H1 (cell line): ENCODE measurements at regions not wholly inside any gene's neighbourhood (a gene's known extent, or its start where the extent isn't known, plus 50 kb on each side); places are given as distances from the start of the nearest gene placed in this dataset.
"Not testable (repeated sequence)": the region's sequence is repeated elsewhere in the genome, so short reads cannot be mapped to it uniquely, and the experiment has no call there.

Experiments used
- CTCF ChIA-PET: fragments of 300-600 bp; sonication (Branson Sonifier 250); formaldehyde crosslinking; loops from one replicate; lab custom pipeline; 2021; ENCODE audit not compliant: partially characterized antibody; lab: Charles Lee
- POLR2A ChIA-PET: fragments of 300-600 bp; sonication (Branson Sonifier 250); formaldehyde crosslinking; loops from one replicate; lab custom pipeline; 2021; ENCODE audit warnings: inconsistent platforms; ENCODE audit not compliant: partially characterized antibody; lab: Charles Lee
- DNase-seq, 2 experiments: peaks; one replicate each; pipeline versions ENCODE4 v3.0.0 to v3.0.0-alpha.2; 2010 to 2022; ENCODE audit warnings: low spot score in 2 of 2, low read depth in 1 of 2, mixed read lengths in 1 of 2
- FAIRE-seq: peaks from 2 replicates; lab custom pipeline; 2011; peaks lifted over from hg19 to GRCh38; lab: Jason Lieb, UNC
- H2AFZ ChIP-seq: 2 replicates; pipeline ENCODE4 v1.8.1; 2012; ENCODE audit warnings: low read length, inconsistent platforms
- H2AK5ac ChIP-seq: 2 replicates; pipeline ENCODE4 v1.6.1; 2013; ENCODE audit warnings: low read depth, low read length
- H2BK120ac ChIP-seq: replicated peaks from 2 replicates; pipeline ENCODE3; 2013; ENCODE audit warnings: low read depth, low read length, inconsistent platforms
- H2BK12ac ChIP-seq: 2 replicates; pipeline ENCODE4 v1.6.1; 2013; ENCODE audit warnings: low read depth, low read length
- H2BK15ac ChIP-seq: 2 replicates; pipeline ENCODE4 v1.6.1; 2013; ENCODE audit warnings: low read length
- H2BK20ac ChIP-seq: 2 replicates; pipeline ENCODE4 v1.6.1; 2013; ENCODE audit warnings: low read length
- H2BK5ac ChIP-seq: 2 replicates; pipeline ENCODE4 v1.6.1; 2013; ENCODE audit warnings: low read depth, low read length
- H3K14ac ChIP-seq: 2 replicates; pipeline ENCODE4 v1.6.1; 2013; ENCODE audit warnings: inconsistent platforms; ENCODE audit not compliant: insufficient read length
- H3K18ac ChIP-seq: 2 replicates; pipeline ENCODE4 v1.6.1; 2013; ENCODE audit warnings: low read length; ENCODE audit errors: extremely low read depth
- H3K23ac ChIP-seq: 2 replicates; pipeline ENCODE4 v1.6.1; 2013; ENCODE audit warnings: inconsistent platforms; ENCODE audit not compliant: insufficient read length
- H3K23me2 ChIP-seq: 2 replicates; pipeline ENCODE4 v1.6.1; 2013; ENCODE audit warnings: low read depth, low read length
- H3K27ac ChIP-seq: 2 replicates; pipeline ENCODE4 v1.6.1; 2011; ENCODE audit warnings: low read depth, low read length, inconsistent platforms
- H3K27me3 ChIP-seq, 4 experiments: replicated peaks in 1 of 4; 1 replicate in 1 of 4; 2 replicates in 3 of 4; pipeline versions ENCODE4 v1.6.1 to v1.8.1; 2011 to 2013; ENCODE audit warnings: low read length in 3 of 4, mild to moderate bottlenecking in 3 of 4, inconsistent platforms in 2 of 4, mixed read lengths in 2 of 4, moderate library complexity in 1 of 4; ENCODE audit not compliant: control insufficient read depth in 3 of 4, insufficient read depth in 3 of 4; ENCODE audit errors: extremely low read depth in 1 of 4
- H3K36me3 ChIP-seq, 4 experiments: 2 replicates each; pipeline versions ENCODE4 v1.6.1 to v1.8.1; 2011 to 2013; ENCODE audit warnings: mild to moderate bottlenecking in 4 of 4, low read length in 3 of 4, moderate library complexity in 2 of 4, control low read depth in 1 of 4, inconsistent platforms in 1 of 4; ENCODE audit not compliant: insufficient read depth in 4 of 4, control insufficient read depth in 2 of 4
- H3K4ac ChIP-seq: replicated peaks from 2 replicates; pipeline ENCODE3; 2013; ENCODE audit warnings: low read length, low read depth, mixed read lengths, inconsistent platforms; ENCODE audit not compliant: insufficient read length
- H3K4me1 ChIP-seq, 4 experiments: replicated peaks in 1 of 4; 1 replicate in 1 of 4; 2 replicates in 3 of 4; pipeline versions ENCODE4 v1.6.1 to v1.8.1; 2011 to 2013; ENCODE audit warnings: low read length in 3 of 4, inconsistent platforms in 2 of 4, mixed read lengths in 1 of 4; ENCODE audit not compliant: insufficient read depth in 4 of 4, control insufficient read depth in 3 of 4
- H3K4me2 ChIP-seq, 2 experiments: 2 replicates each; pipeline versions ENCODE4 v1.6.1 to v1.8.1; 2011 to 2013; ENCODE audit warnings: low read depth in 2 of 2, low read length in 2 of 2, control low read depth in 1 of 2, inconsistent platforms in 1 of 2, mild to moderate bottlenecking in 1 of 2; ENCODE audit not compliant: insufficient read depth in 1 of 2
- H3K4me3 ChIP-seq, 4 experiments: fragments of 200-600, 300-600 bp in 1 of 4; sonication (generic), shearing (Covaris generic), sonication (Bioruptor Twin) in 1 of 4; 2 replicates each; pipeline versions ENCODE4 v1.5.1 to v1.8.1; 2011 to 2016; ENCODE audit warnings: low read length in 4 of 4, low read depth in 3 of 4, control low read depth in 2 of 4, inconsistent platforms in 2 of 4, mild to moderate bottlenecking in 2 of 4, mixed read lengths in 1 of 4, moderate library complexity in 1 of 4; ENCODE audit not compliant: insufficient read depth in 2 of 4; ENCODE audit errors: extremely low read depth in 1 of 4
- H3K56ac ChIP-seq: replicated peaks from 2 replicates; pipeline ENCODE3; 2013; ENCODE audit warnings: low read depth, mild to moderate bottlenecking, mixed read lengths, low read length, inconsistent platforms; ENCODE audit not compliant: insufficient read length
- H3K79me1 ChIP-seq: 2 replicates; pipeline ENCODE4 v1.6.1; 2013; ENCODE audit warnings: low read depth, low read length, control low read depth
- H3K79me2 ChIP-seq, 2 experiments: 2 replicates each; pipeline versions ENCODE4 v1.6.1 to v1.8.1; 2012 to 2013; ENCODE audit warnings: low read length in 2 of 2, mild to moderate bottlenecking in 2 of 2, inconsistent platforms in 1 of 2; ENCODE audit not compliant: insufficient read depth in 2 of 2, control insufficient read depth in 1 of 2
- H3K9ac ChIP-seq, 4 experiments: replicated peaks in 1 of 4; 1 replicate in 1 of 4; 2 replicates in 3 of 4; pipeline versions ENCODE4 v1.6.1 to v1.8.1; 2011 to 2013; ENCODE audit warnings: low read depth in 3 of 4, low read length in 3 of 4, control low read depth in 2 of 4, mild to moderate bottlenecking in 2 of 4, moderate library complexity in 2 of 4, inconsistent platforms in 1 of 4; ENCODE audit errors: extremely low read depth in 1 of 4
- H3K9me3 ChIP-seq, 2 experiments: 2 replicates each; pipeline versions ENCODE4 v1.6.1 to v1.8.1; 2012 to 2013; ENCODE audit warnings: mild to moderate bottlenecking in 2 of 2, moderate library complexity in 2 of 2, control low read depth in 1 of 2, inconsistent platforms in 1 of 2, low read depth in 1 of 2, low read length in 1 of 2, mixed read lengths in 1 of 2; ENCODE audit not compliant: insufficient read depth in 2 of 2
- H4K20me1 ChIP-seq, 2 experiments: replicated peaks in 1 of 2; 2 replicates each; pipeline versions ENCODE3 to v1.8.1; 2011 to 2013; ENCODE audit warnings: inconsistent platforms in 2 of 2, low read length in 2 of 2, mild to moderate bottlenecking in 1 of 2; ENCODE audit not compliant: insufficient read depth in 2 of 2, control insufficient read depth in 1 of 2
- H4K5ac ChIP-seq: 2 replicates; pipeline ENCODE4 v1.6.1; 2013; ENCODE audit warnings: low read length, low read depth, mixed read lengths, inconsistent platforms; ENCODE audit not compliant: insufficient read length
- H4K8ac ChIP-seq: 2 replicates; pipeline ENCODE4 v1.8.0; 2013; ENCODE audit warnings: mild to moderate bottlenecking, moderate library complexity, low read length, inconsistent platforms; ENCODE audit not compliant: insufficient read depth; ENCODE audit errors: extremely low read depth
- H4K91ac ChIP-seq: replicated peaks from 2 replicates; pipeline ENCODE3; 2013; ENCODE audit warnings: low read length, mixed read lengths, inconsistent platforms; ENCODE audit not compliant: insufficient read length
- WGBS, 2 experiments: shearing (Covaris generic) in 1 of 2; methylation state at CpG; one replicate each; pipeline versions ENCODE4 v1.1.6 to v1.1.7; 2013 to 2015; ENCODE audit warnings: low lambda C conversion rate in 2 of 2, mixed read lengths in 2 of 2, inconsistent platforms in 1 of 2, low coverage in 1 of 2, missing lambda C conversion rate in 1 of 2; ENCODE audit not compliant: insufficient replicate concordance in 2 of 2, insufficient coverage in 1 of 2, insufficient read length in 1 of 2; ENCODE audit errors: extremely low coverage in 1 of 2, missing lambda C conversion rate in 1 of 2; 5-methylcytosine and 5-hydroxymethylcytosine counted together

GRCh38 chr11:37858806-37859537 lies 1260.9 kb upstream of the RAG2 start:
- 75% methylated on average over 7 of the region's 7 CpGs; no CpG with 5 or more reads in 1 of the 2 experiments for WGBS, 2 experiments

More at GRCh38 chr11:37858806-37859537, 1260.9 kb upstream of the RAG2 start:
- H4K20me1 ChIP-seq, FAIRE-seq, H3K18ac ChIP-seq, H3K36me3 ChIP-seq, H2AFZ ChIP-seq, H3K23ac ChIP-seq, H3K79me1 ChIP-seq, H2BK5ac ChIP-seq, H3K79me2 ChIP-seq, POLR2A ChIA-PET, H4K91ac ChIP-seq, H3K4ac ChIP-seq, H3K9ac ChIP-seq, H2BK120ac ChIP-seq, H3K23me2 ChIP-seq, H3K27ac ChIP-seq, H4K8ac ChIP-seq, H3K4me3 ChIP-seq, H2BK15ac ChIP-seq, H3K14ac ChIP-seq, H3K9me3 ChIP-seq, H3K27me3 ChIP-seq, H3K56ac ChIP-seq, H3K4me2 ChIP-seq, H2BK20ac ChIP-seq, H2BK12ac ChIP-seq, H3K4me1 ChIP-seq, H2AK5ac ChIP-seq, H4K5ac ChIP-seq: not testable (repeated sequence)
- peak in 1 of 2 experiments; percentile 47 for DNase-seq
- CTCF ChIA-PET: interaction anchor here (1.1 to 1.2 kb wide), 2 partner anchors 29 to 36 kb away, joined by 3 to 4 read pairs; no protein-coding TSS in a partner anchor
